Transverse colon (tissue), 4 donors: ENCODE measurements at regions not wholly inside any gene's neighbourhood (a gene's known extent, or its start where the extent isn't known, plus 50 kb on each side); places are given as distances from the start of the nearest gene placed in this dataset.

Experiments used
- CTCF ChIP-seq, 5 experiments: fragments of 200-600 bp in 3 of 5; fragments of 450-650 bp in 2 of 5; sonication (generic) in 3 of 5; IDR thresholded peaks; 1 replicate in 2 of 5; 2 replicates in 3 of 5; pipeline ENCODE4 v1.5.1; 2016 to 2017; ENCODE audit warnings: antibody characterized with exemption in 5 of 5, inconsistent platforms in 3 of 5, mild to moderate bottlenecking in 2 of 5, moderate library complexity in 1 of 5
- POLR2A ChIP-seq: fragments of 450-650 bp; IDR thresholded peaks from one replicate; pipeline ENCODE4 v1.6.1; 2016; ENCODE audit warnings: antibody characterized with exemption, mild to moderate bottlenecking, moderate library complexity
- POLR2AphosphoS5 ChIP-seq, 3 donors: sonication (generic); formaldehyde crosslinking; IDR thresholded peaks; one replicate each; pipeline ENCODE4 v1.6.1; 2016; ENCODE audit warnings: antibody characterized with exemption in 3 of 3

DNA sequence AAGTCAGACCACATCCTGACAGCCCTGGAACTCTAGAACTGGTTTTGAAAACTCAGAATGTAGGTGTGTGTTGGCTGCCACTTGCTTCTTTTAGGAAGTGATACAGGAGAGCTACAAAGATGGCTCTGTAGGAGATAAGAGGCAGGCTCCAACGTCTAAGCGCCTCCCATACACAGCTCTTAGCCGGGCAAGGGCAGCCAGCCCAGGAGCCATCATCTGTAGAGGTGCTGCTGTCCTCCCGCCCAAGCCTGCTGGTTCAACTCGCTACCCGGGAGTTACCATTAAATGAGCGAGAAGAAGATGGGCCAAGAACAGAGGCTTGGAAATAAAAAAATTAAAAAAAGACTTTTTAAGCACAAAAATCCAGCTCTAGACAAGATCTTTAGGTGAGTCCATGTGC lies 61.2 kb upstream of the DIO3 start:
- TF ChIP-seq POLR2A (no peak), CTCF (IDR thresholded peaks at IDR 0.05) (no peak), POLR2AphosphoS5 (IDR thresholded peaks at IDR 0.05) (no peak)
